AG04449 (cell line): ENCODE measurements at regions not wholly inside any gene's neighbourhood (a gene's known extent, or its start where the extent isn't known, plus 50 kb on each side); places are given as distances from the start of the nearest gene placed in this dataset.

Experiments
- CTCF ChIA-PET: fragments of 350-600 bp; formaldehyde crosslinking; extraction: SDS; loops from one replicate; lab custom pipeline; 2021; ENCODE audit warnings: antibody characterized with exemption; lab: Yijun Ruan, JAX
- POLR2A ChIA-PET: fragments of 400-600, 350-600 bp; formaldehyde crosslinking; extraction: SDS; loops from one replicate; lab custom pipeline; 2020; ENCODE audit warnings: antibody characterized with exemption, inconsistent platforms; lab: Yijun Ruan, JAX
- DNase-seq: peaks from one replicate; pipeline ENCODE4 v3.0.0-alpha.2; 2010; ENCODE audit warnings: low read depth, low spot score
- H3K4me3 ChIP-seq: 2 replicates; pipeline ENCODE4 v1.5.1; 2011; ENCODE audit warnings: low read depth, mild to moderate bottlenecking, control low read depth, low read length
- TF ChIP-seq, protein P1 (sequence below): IDR thresholded peaks from one replicate; pipeline ENCODE4 v1.5.1; 2011; ENCODE audit warnings: mild to moderate bottlenecking, moderate library complexity, low read length, control low read depth, inconsistent platforms; ENCODE audit not compliant: insufficient read depth; ENCODE audit errors: missing control alignments

DNA sequence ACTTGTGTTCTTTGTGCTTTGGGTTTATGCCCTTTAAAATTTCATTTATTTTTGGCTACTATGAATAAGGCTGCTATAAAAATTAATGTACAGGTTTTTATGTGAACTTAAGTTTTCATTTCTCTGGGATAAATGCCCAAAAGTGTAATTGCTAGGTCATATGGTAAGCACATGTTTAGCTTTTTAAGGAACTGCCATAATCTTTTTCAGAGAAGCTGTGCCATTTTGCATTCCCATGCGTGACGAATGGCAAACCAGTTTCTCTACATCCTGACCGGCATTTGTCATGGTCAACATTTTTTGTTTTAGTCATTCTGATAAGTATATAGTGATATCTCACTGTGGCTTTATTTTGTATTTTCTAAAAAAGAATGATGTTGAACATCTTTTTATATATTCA, 236.0 kb upstream of the SGK1 start:
- CTCF ChIA-PET = no interaction called here

DNA sequence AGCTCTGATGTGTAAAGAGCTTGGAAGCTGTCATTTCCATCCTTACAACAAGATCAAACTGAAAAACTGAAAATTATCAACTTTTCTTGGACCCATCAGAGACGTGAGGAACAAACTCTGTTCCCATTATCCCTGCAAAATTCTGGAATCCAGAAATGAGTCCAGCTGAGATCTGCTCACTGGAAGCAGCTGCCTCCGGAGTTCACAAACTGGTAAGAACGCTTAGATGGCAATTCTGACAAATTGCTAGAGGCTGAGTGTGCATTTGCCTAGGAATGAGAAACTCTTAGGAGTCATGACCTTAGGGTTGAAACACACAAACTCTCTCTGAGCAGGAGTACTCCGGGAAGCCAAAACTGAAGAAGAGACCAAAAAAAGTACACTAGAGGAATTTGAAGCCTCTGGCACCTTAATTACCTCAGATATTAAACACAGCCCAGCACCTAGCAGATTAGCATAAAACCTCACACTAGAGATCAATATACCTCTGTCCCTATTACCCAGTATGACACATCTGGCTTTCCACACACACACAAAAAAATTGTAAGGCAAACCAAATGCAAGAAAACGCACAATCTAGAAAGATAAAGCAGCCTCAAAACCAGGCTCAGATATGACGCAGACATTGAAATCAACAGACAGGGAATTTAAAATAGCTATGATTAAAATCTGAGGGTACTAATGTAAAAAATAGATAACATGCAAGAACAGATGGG, 233.5 kb upstream of the SGK1 start:
- H3K4me3 ChIP-seq = no peak overlapping the region
- TF ChIP-seq, protein P1, sequence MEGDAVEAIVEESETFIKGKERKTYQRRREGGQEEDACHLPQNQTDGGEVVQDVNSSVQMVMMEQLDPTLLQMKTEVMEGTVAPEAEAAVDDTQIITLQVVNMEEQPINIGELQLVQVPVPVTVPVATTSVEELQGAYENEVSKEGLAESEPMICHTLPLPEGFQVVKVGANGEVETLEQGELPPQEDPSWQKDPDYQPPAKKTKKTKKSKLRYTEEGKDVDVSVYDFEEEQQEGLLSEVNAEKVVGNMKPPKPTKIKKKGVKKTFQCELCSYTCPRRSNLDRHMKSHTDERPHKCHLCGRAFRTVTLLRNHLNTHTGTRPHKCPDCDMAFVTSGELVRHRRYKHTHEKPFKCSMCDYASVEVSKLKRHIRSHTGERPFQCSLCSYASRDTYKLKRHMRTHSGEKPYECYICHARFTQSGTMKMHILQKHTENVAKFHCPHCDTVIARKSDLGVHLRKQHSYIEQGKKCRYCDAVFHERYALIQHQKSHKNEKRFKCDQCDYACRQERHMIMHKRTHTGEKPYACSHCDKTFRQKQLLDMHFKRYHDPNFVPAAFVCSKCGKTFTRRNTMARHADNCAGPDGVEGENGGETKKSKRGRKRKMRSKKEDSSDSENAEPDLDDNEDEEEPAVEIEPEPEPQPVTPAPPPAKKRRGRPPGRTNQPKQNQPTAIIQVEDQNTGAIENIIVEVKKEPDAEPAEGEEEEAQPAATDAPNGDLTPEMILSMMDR = no peak
- CTCF ChIA-PET = interaction anchor here (0.9 to 1.5 kb wide), 3 partner anchors 10 to 389 kb away, joined by 3 to 4 read pairs (median 4); no protein-coding TSS in a partner anchor
- POLR2A ChIA-PET = interaction anchor here (0.6 to 1.2 kb wide), 4 partner anchors 18 to 262 kb away, joined by 3 to 4 read pairs (median 3); no protein-coding TSS in a partner anchor
- peak; percentile 61 for DNase-seq

More for the DNA sequence above, 236.0 kb upstream of the SGK1 start:
- H3K4me3 ChIP-seq = no peak overlapping the region
- DNase-seq = peak; percentile 42
- TF ChIP-seq, protein P1 = no peak
- POLR2A ChIA-PET = no interaction called here

DNA sequence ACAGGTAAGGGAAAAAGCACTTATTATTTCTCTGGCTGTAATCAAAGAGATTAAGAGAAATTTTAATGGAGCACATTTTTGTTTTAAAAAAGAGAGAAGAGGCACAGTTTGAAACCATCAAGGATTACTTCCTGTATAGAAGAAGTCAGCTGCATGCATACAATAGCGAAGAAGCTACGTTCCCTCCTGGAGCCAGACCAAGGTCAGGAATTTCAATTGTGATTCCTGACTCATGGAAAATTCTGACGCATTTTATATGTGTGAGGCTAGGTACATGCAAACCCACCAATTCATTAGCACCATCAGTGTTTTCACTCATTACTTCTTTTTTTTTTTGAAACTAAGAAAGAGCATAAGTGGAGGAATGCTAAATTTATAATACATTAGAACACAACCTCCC, 232.7 kb upstream of the SGK1 start:
- ChIA-PET CTCF (interaction anchor here (0.9 to 1.5 kb wide), 2 partner anchors 373 to 390 kb away, joined by 3 to 4 read pairs; no protein-coding TSS in a partner anchor), POLR2A (interaction anchor here (0.6 kb wide), 1 partner anchor 261 kb away, joined by 4 read pairs; no protein-coding TSS in a partner anchor)
- DNase-seq = no peak
- TF ChIP-seq, protein P1 = no peak
- no peak overlapping the region for H3K4me3 ChIP-seq

DNA sequence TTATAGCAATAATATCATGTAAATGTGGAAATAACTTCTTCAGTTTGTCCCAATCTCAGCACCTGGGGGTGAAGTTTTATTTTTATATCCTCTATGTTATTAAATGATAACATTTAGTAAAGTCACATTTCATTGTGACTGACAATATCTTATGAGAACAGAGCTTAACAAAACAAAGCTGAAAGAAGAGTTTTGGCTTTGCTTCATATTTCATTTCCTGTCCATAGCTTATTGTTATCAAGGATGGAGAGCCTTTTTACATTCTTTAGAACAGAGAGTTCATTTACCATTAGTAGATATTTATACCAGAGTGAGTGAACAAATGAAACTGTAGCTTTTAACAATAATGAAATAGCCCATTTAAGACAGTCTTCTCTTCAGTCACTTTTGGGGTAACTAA, 231.9 kb upstream of the SGK1 start:
- TF ChIP-seq, protein P1 = no peak
- CTCF ChIA-PET = interaction anchor here (1.1 kb wide), 1 partner anchor 10 kb away, joined by 3 read pairs; no protein-coding TSS in a partner anchor
- no peak overlapping the region for H3K4me3 ChIP-seq
- POLR2A ChIA-PET = no interaction called here
- DNase-seq = no peak

DNA sequence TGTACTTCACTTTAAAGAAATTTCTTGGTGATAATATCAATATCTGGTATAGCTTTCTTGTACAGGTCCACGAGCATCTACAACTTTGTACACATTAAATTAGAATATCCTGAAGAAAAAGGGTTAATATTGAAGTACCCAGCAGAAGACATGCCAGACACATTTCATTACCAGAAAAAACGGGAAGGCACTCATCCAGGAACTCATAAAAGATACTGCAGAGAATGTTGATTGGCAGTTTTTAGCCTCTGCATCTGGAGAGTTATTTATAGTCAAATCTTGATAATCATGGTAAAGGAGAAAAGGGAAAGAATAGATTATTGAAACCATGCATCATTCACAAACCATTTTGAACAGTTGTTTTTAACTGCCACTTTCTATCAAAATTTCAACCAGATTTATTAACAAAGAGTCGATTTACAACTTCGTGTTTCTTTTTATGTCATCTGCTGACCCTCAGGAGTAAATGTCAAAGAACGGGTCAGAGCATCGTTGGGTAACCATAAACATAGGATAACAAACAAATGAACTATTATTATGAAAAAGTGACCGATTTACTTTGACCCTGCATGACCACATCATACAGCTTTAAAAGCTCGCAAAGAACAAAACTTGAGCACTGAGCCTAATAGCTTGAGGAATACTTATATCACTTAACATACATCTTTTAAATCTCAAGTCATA, 229.2 kb upstream of the SGK1 start:
- CTCF ChIA-PET = interaction anchor here (1.4 kb wide), 1 partner anchor 8 kb away, joined by 3 read pairs; no protein-coding TSS in a partner anchor

More for the DNA sequence above, 229.2 kb upstream of the SGK1 start:
- no peak overlapping the region for H3K4me3 ChIP-seq
- no peak for DNase-seq
- POLR2A ChIA-PET = no interaction called here
- TF ChIP-seq, protein P1 = no peak
